AG04449 (cell line): ENCODE measurements at regions not wholly inside any gene's neighbourhood (a gene's known extent, or its start where the extent isn't known, plus 50 kb on each side); places are given as distances from the start of the nearest gene placed in this dataset.

ENCODE experiments used
- CTCF ChIA-PET: fragments of 350-600 bp; formaldehyde crosslinking; extraction: SDS; loops from one replicate; lab custom pipeline; 2021; ENCODE audit warnings: antibody characterized with exemption; lab: Yijun Ruan, JAX
- POLR2A ChIA-PET: fragments of 400-600, 350-600 bp; formaldehyde crosslinking; extraction: SDS; loops from one replicate; lab custom pipeline; 2020; ENCODE audit warnings: antibody characterized with exemption, inconsistent platforms; lab: Yijun Ruan, JAX
- DNase-seq: peaks from one replicate; pipeline ENCODE4 v3.0.0-alpha.2; 2010; ENCODE audit warnings: low read depth, low spot score
- H3K4me3 ChIP-seq: 2 replicates; pipeline ENCODE4 v1.5.1; 2011; ENCODE audit warnings: low read depth, mild to moderate bottlenecking, control low read depth, low read length
- TF ChIP-seq, protein P1 (sequence below): IDR thresholded peaks from one replicate; pipeline ENCODE4 v1.5.1; 2011; ENCODE audit warnings: mild to moderate bottlenecking, moderate library complexity, low read length, control low read depth, inconsistent platforms; ENCODE audit not compliant: insufficient read depth; ENCODE audit errors: missing control alignments

DNA sequence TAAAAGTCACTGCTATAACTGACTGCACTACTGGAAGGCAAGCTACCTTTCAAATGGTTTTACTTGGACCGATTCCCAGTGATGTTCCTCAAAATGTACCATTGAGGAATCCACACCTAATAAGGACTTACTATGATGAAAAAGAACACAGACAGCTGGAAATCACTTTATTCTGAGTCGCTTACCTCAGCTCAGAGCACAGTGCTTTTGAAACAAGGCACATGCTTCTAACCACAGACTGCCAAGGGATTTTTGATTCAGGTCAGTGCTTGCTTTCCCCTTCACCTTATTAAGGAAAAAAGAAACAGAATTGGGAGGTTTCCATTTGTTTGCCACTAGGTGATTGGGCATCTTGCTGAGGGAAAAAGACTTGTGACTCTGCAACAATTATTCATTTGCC is 707.5 kb upstream of the FSHR start:
- CTCF ChIA-PET: no interaction called here
- no peak for DNase-seq
- TF ChIP-seq, protein P1, sequence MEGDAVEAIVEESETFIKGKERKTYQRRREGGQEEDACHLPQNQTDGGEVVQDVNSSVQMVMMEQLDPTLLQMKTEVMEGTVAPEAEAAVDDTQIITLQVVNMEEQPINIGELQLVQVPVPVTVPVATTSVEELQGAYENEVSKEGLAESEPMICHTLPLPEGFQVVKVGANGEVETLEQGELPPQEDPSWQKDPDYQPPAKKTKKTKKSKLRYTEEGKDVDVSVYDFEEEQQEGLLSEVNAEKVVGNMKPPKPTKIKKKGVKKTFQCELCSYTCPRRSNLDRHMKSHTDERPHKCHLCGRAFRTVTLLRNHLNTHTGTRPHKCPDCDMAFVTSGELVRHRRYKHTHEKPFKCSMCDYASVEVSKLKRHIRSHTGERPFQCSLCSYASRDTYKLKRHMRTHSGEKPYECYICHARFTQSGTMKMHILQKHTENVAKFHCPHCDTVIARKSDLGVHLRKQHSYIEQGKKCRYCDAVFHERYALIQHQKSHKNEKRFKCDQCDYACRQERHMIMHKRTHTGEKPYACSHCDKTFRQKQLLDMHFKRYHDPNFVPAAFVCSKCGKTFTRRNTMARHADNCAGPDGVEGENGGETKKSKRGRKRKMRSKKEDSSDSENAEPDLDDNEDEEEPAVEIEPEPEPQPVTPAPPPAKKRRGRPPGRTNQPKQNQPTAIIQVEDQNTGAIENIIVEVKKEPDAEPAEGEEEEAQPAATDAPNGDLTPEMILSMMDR: no peak
- POLR2A ChIA-PET: no interaction called here
- H3K4me3 ChIP-seq: no peak overlapping the region

DNA sequence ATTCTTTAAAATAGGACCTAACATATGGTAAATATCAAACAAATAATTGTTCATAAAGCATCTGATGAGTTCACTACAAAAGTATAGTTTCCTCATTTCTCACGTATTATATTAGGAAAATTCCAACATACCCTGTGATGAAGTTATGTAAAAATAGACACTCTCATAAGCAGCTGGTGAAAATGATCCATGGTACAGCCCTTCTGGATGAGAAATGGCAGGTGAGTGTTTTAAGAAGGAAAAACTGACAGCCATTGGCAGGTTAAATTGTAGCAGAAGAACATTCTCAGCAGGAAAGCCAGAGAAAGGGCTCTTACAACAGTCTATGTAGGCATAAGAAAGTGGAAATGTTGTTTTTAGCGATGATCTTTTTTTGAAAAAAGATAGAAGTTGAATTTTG is 706.5 kb upstream of the FSHR start:
- no peak overlapping the region for H3K4me3 ChIP-seq
- CTCF ChIA-PET: no interaction called here
- no peak for DNase-seq
- POLR2A ChIA-PET: no interaction called here
- TF ChIP-seq, protein P1: no peak

DNA sequence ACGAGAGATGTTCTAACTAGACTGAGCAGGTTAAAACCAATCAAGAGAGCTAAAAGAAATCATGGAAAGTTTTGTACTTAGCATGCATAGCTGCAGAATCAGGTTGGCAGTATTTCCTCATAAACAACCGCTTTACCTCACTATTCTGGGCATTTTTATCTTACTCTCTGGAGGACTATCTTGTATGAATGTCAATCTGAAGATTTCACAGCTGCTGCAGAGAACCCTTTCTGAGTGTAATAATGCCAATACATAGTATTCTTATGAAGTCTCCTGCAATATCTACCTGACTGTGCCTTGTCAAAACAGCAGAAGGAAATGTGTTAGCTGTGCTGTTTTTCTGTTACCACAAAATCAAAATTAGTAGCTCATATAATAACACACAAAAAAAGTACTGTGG is 705.9 kb upstream of the FSHR start:
- H3K4me3 ChIP-seq: no peak overlapping the region
- TF ChIP-seq, protein P1: no peak
- DNase-seq: no peak
- POLR2A ChIA-PET: no interaction called here
- CTCF ChIA-PET: no interaction called here

DNA sequence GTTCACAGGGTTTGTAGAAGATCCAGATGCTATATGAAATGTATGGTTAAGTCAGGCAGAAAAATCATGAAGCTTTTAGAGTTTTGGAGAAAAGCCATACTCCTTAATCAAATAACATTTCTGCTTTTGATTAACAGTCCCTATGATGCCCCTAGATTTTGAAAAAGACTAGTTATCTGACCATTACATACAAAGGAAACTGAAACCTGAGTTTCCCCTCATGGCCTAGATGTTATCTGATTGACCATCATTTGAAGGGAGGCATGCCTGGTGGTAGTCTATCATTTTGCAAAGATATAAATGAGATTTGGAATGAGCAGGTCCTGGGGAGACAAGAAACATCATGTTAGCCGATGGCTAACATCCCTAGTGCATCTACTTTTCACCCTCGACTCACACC is 704.3 kb upstream of the FSHR start:
- CTCF ChIA-PET: no interaction called here
- POLR2A ChIA-PET: no interaction called here
- TF ChIP-seq, protein P1: no peak
- no peak overlapping the region for H3K4me3 ChIP-seq
- no peak for DNase-seq

DNA sequence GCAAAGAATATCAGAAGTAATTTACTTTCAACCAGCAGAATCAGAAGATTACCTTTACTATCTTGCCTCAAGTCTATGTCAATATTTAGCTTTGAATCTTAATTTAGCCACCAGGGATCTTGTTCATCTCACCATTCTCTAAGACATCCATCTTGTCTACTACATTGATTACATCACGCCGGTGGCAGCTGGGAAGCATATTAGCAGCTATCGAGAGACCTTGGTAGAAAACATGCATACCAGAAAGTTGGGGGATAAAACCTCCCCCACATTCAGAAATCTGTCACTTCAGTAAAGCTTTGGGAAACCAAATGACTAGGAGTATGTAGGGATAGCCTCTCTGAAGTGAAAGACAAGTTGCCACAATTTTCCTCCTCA is 703.8 kb upstream of the FSHR start:
- ChIA-PET CTCF (no interaction called here), POLR2A (no interaction called here)
- TF ChIP-seq, protein P1: no peak
- no peak for DNase-seq
- no peak overlapping the region for H3K4me3 ChIP-seq

DNA sequence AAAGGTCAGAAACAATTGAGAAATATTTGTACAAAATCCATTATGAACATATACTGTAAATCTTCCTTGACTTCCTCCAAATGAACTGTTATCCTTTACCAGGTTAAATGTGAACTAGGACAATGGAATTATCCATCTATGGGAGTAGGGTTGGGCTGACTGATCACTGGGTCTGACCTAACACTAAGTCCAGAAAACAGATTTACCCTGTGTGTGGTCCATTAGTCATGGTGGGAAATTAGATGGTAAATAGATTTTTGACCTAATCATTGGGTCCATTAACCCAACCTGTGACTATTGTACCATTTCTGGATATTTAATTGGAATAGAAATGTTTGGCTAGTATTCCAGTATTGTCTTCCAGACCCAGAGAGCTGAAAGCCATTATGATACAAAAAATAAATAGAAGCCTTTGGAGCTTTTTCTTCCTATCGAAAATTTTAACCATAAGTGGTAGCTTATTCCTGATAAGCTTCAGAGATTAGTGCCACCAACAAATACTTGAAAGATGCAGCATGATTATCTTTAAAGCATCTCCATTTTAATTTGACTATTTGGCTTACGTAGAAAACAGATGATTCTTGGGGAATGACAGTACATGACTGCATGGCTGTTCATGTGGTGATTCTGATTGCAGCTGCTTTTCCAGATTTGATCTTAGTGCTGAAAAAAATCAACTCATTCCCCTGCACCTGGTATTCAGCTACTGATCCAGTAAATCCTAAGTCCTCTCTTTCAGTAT is 703.2 kb upstream of the FSHR start:
- TF ChIP-seq, protein P1: no peak
- no peak overlapping the region for H3K4me3 ChIP-seq
- ChIA-PET POLR2A (no interaction called here), CTCF (no interaction called here)
- no peak for DNase-seq
